Suprapubic skin (tissue), 4 donors: ENCODE measurements at regions not wholly inside any gene's neighbourhood (a gene's known extent, or its start where the extent isn't known, plus 50 kb on each side); places are given as distances from the start of the nearest gene placed in this dataset.
A peak's percentile ranks its signal among the peaks of the same experiment; 100 is the strongest.

Experiments used
- DNase-seq, 2 donors: peaks; one replicate each; pipeline ENCODE4 v3.0.0-alpha.2; 2019; ENCODE audit warnings: low spot score in 2 of 2
- H3K27ac ChIP-seq: fragments of 200-600 bp; sonication (generic); one replicate; pipeline ENCODE4 v1.5.1; 2019
- H3K27me3 ChIP-seq: fragments of 200-600 bp; sonication (generic); one replicate; pipeline ENCODE4 v1.5.1; 2019
- H3K36me3 ChIP-seq: fragments of 200-600 bp; sonication (generic); one replicate; pipeline ENCODE4 v1.5.1; 2019
- H3K4me1 ChIP-seq: fragments of 200-600 bp; sonication (generic); one replicate; pipeline ENCODE4 v1.5.1; 2019
- H3K4me3 ChIP-seq: fragments of 200-600 bp; sonication (generic); one replicate; pipeline ENCODE4 v1.5.1; 2019; ENCODE audit warnings: mild to moderate bottlenecking
- H3K9me3 ChIP-seq: fragments of 200-600 bp; sonication (generic); one replicate; pipeline ENCODE4 v1.5.1; 2019
- EP300 ChIP-seq: sonication (generic); formaldehyde crosslinking; IDR thresholded peaks from one replicate; pipeline ENCODE4 v1.6.1; 2017; ENCODE audit warnings: antibody characterized with exemption
- POLR2A ChIP-seq, 2 donors: fragments of 450-650 bp; IDR thresholded peaks; one replicate each; pipeline ENCODE4 v1.6.1; 2017; ENCODE audit warnings: antibody characterized with exemption in 2 of 2, mild to moderate bottlenecking in 2 of 2, moderate library complexity in 2 of 2
- POLR2AphosphoS5 ChIP-seq, 3 donors: sonication (generic); formaldehyde crosslinking; IDR thresholded peaks; one replicate each; pipeline ENCODE4 v1.6.1; 2017; ENCODE audit warnings: antibody characterized with exemption in 3 of 3
- WGBS: methylation state at CpG from one replicate; pipeline ENCODE4 v1.1.5; 2018; 5-methylcytosine and 5-hydroxymethylcytosine counted together
- TF ChIP-seq, protein P1 (sequence below), 2 donors: fragments of 200-600 bp in 1 of 2; fragments of 450-650 bp in 1 of 2; sonication (generic) in 1 of 2; IDR thresholded peaks; one replicate each; pipeline ENCODE4 v1.5.1; 2016 to 2019; ENCODE audit warnings: antibody characterized with exemption in 2 of 2, mild to moderate bottlenecking in 1 of 2, moderate library complexity in 1 of 2

DNA sequence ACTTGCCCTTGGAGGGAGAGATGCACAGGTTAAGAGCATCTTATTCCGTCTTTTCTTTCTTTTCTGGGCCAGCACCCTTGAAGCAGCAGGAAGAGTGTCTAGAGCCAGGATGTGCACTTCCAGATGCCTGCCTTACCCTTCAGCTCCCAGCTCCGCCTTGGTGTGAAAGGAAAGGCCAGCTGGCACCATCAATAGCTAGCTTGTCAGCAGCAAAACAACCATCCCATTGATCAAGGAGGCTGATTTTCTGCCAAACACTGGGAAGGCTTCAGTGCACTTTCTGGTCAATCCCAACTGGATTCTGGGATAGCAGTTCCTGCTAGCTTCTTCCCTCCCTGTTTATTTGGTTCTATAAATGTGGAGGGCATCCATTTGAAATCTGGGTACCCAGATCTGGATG, 110.9 kb upstream of the GALNT15 start:
- H3K36me3 ChIP-seq = no peaks in the 10 kb centered on the region
- H3K4me3 ChIP-seq = no peak overlapping the region
- no peaks in the 10 kb centered on the region for H3K9me3 ChIP-seq
- peak overlapping the region; percentile 64 for H3K27ac ChIP-seq
- 48% methylated on average over 2 of the region's 2 CpGs for WGBS
- no peaks in the 10 kb centered on the region for H3K27me3 ChIP-seq
- TF ChIP-seq POLR2A (IDR thresholded peaks at IDR 0.05) (no peak), POLR2AphosphoS5 (IDR thresholded peaks at IDR 0.05) (no peak), EP300 (no peak)
- TF ChIP-seq, protein P1, sequence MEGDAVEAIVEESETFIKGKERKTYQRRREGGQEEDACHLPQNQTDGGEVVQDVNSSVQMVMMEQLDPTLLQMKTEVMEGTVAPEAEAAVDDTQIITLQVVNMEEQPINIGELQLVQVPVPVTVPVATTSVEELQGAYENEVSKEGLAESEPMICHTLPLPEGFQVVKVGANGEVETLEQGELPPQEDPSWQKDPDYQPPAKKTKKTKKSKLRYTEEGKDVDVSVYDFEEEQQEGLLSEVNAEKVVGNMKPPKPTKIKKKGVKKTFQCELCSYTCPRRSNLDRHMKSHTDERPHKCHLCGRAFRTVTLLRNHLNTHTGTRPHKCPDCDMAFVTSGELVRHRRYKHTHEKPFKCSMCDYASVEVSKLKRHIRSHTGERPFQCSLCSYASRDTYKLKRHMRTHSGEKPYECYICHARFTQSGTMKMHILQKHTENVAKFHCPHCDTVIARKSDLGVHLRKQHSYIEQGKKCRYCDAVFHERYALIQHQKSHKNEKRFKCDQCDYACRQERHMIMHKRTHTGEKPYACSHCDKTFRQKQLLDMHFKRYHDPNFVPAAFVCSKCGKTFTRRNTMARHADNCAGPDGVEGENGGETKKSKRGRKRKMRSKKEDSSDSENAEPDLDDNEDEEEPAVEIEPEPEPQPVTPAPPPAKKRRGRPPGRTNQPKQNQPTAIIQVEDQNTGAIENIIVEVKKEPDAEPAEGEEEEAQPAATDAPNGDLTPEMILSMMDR (IDR thresholded peaks at IDR 0.05) = no peak
- DNase-seq = no peak
- H3K4me1 ChIP-seq = peaks cover 35% of the 10 kb centered on the region

DNA sequence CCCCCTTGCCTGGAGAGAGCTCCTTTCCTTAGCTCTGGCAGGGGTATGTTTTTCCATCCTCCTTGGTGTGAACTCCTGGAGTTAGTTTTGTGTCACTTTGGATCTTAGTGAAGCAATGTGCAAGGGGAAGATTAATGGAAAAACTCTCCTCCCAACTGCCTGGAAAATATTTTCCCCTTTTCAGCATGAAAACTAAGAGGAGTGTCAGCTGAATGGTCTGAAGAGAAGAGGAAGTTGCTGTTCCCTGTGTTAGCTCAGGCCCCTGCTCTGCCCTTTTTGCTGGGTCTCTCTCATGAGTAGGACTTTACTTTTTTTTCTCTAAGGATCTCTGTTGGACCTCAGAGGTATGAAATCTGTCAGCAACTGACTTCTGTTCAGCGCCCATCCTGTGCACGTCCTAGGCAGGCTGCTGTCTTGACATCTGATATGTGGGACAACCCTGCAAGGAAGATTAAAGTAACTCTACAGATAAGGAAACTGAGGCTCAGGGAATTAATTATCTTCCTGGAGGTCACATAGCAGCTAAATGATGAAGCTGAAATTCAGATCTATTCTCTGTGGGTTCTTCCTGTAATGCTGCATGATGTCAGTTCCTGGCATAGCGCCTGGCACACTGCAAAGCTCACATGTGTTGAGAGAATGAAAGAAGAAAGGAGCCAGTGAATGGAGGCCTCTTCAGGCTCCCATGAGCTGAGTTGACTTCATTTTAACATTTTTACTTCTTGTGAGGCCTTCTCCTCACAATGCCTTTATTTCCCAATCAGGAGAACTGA, 109.7 kb upstream of the GALNT15 start:
- Histone ChIP-seq H3K36me3 (no peaks in the 10 kb centered on the region), H3K27ac (peak overlapping the region; percentile 64), H3K4me3 (no peak overlapping the region), H3K9me3 (no peaks in the 10 kb centered on the region), H3K27me3 (no peaks in the 10 kb centered on the region), H3K4me1 (peaks cover 23% of the 10 kb centered on the region)
- 80% methylated on average over 3 of the region's 3 CpGs for WGBS
- TF ChIP-seq, protein P1 (IDR thresholded peaks at IDR 0.05) = no peak
- TF ChIP-seq EP300 = no peak
- TF ChIP-seq POLR2AphosphoS5 (IDR thresholded peaks at IDR 0.05) = no peak
- no peak for TF ChIP-seq POLR2A (IDR thresholded peaks at IDR 0.05)
- peak; percentile 88 to 92 for DNase-seq

DNA sequence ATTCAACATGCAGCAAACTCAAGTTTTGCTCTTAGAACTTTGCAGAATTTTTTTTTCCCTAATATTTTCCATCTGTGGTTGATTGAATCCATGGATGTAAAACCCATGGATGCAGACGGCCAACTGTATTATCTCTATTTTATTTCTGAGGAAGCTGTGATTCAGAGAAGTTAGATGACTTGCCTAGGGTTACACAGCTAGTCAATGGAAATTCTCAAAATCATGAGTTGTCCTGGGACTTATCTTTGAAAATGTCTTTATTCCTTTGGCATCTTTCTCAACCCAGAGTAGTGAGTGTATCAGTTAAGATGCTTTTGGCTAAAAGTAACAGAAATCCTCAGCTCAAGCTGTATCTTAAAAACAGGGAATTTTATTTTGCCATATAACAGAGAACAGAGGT, 107.9 kb upstream of the GALNT15 start:
- TF ChIP-seq, protein P1 (IDR thresholded peaks at IDR 0.05) = no peak
- TF ChIP-seq POLR2AphosphoS5 (IDR thresholded peaks at IDR 0.05) = no peak
- no peak for TF ChIP-seq POLR2A (IDR thresholded peaks at IDR 0.05)
- TF ChIP-seq EP300 = no peak
- no peak for DNase-seq
- Histone ChIP-seq H3K4me1 (peaks cover 17% of the 10 kb centered on the region), H3K9me3 (no peaks in the 10 kb centered on the region), H3K36me3 (no peaks in the 10 kb centered on the region), H3K27ac (no peak overlapping the region), H3K4me3 (no peak overlapping the region), H3K27me3 (no peaks in the 10 kb centered on the region)
- WGBS = 77% methylated on average over 1 of the region's 1 CpG

DNA sequence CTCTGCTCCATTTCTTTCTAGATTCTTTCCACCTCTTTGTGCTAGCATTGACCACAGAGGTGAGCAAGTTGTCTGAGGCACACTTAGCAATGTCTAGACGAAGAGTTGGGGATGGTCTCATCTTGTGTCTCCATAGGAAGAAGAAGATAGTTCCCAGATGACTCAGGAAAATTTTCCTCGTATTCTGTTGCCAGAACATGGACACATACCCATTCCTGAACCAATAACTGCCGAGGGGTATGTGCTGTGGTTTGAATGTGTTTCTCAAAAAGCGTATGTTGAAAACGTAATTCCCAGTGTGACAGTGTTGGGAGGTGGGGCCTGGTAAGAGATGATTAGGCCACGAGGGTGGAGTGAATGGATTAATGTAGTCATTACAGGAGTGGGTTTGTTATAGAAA, 107.5 kb upstream of the GALNT15 start:
- WGBS = 88% methylated on average over 6 of the region's 6 CpGs
- no peak overlapping the region for H3K4me3 ChIP-seq
- H3K4me1 ChIP-seq = peaks cover 17% of the 10 kb centered on the region
- H3K9me3 ChIP-seq = no peaks in the 10 kb centered on the region
- DNase-seq = no peak
- no peaks in the 10 kb centered on the region for H3K36me3 ChIP-seq
- TF ChIP-seq EP300 (no peak), POLR2AphosphoS5 (IDR thresholded peaks at IDR 0.05) (no peak), POLR2A (IDR thresholded peaks at IDR 0.05) (no peak)
- TF ChIP-seq, protein P1 (IDR thresholded peaks at IDR 0.05) = no peak
- no peak overlapping the region for H3K27ac ChIP-seq
- no peaks in the 10 kb centered on the region for H3K27me3 ChIP-seq

DNA sequence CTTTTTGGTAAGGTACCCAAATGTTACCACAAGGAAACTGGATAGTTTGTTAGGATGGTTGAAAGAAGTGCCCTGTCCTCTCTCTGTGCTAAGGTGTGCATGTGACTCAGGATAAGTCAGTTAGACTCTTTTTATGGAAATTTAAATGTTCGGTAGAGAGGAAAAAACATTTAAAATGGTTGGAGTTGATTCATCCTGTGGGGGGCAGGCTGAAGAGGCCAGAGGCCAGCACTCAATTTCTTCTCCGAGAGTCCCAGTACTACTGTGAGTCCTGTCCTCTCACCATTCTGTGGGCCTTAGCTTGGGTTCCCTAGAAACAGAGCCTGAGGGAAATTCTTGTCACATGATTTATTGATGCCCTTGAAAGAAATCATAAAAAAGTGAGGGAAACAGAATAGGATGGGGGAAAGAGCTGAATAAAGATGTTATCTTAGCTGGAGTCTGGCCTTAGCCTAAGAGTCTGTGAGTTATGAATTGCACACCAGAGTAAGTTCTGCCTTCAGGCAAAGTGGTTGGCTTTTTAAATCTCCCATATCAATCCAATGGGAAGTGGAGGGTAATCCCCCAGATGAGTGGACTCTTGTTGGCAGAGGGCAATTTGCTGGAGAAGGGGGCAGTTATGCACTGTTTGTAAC, 106.5 kb upstream of the GALNT15 start:
- no peak overlapping the region for H3K27ac ChIP-seq
- TF ChIP-seq POLR2A (IDR thresholded peaks at IDR 0.05) (no peak), POLR2AphosphoS5 (IDR thresholded peaks at IDR 0.05) (no peak), EP300 (no peak)
- TF ChIP-seq, protein P1 (IDR thresholded peaks at IDR 0.05) = no peak
- H3K36me3 ChIP-seq = no peaks in the 10 kb centered on the region
- no peak overlapping the region for H3K4me3 ChIP-seq
- WGBS = 81% methylated on average over 2 of the region's 2 CpGs
- H3K9me3 ChIP-seq = no peaks in the 10 kb centered on the region
- no peak for DNase-seq
- no peaks in the 10 kb centered on the region for H3K27me3 ChIP-seq
- H3K4me1 ChIP-seq = peaks cover 17% of the 10 kb centered on the region
